SU-DHL-6 (cell line): ENCODE measurements at regions not wholly inside any gene's neighbourhood (a gene's known extent, or its start where the extent isn't known, plus 50 kb on each side); places are given as distances from the start of the nearest gene placed in this dataset.

ENCODE experiments used
- H2AFZ ChIP-seq: fragments of 200-600 bp; sonication (generic); 2 replicates; pipeline ENCODE4 v1.6.1; 2014; ENCODE audit warnings: low read depth, mild to moderate bottlenecking, moderate library complexity, mixed read lengths, antibody characterized with exemption, low read length; ENCODE audit not compliant: severe bottlenecking
- H3F3A ChIP-seq: fragments of 200-600 bp; shearing (Covaris generic); 2 replicates; pipeline ENCODE4 v1.6.0; 2016; ENCODE audit warnings: antibody characterized with exemption, mild to moderate bottlenecking; ENCODE audit not compliant: insufficient read depth
- H3K27ac ChIP-seq: fragments of 200-600 bp; sonication (generic); 2 replicates; pipeline ENCODE4 v1.5.1; 2016; ENCODE audit warnings: low read depth, mild to moderate bottlenecking, low read length, moderate library complexity, mixed read lengths
- H3K27me3 ChIP-seq: fragments of 200-600 bp; sonication (generic), shearing (Covaris generic); 2 replicates; pipeline ENCODE4 v1.6.0; 2014; ENCODE audit warnings: mild to moderate bottlenecking, low read length
- H3K36me3 ChIP-seq: fragments of 200-600 bp; sonication (generic); 2 replicates; pipeline ENCODE4 v1.6.1; 2014; ENCODE audit warnings: mild to moderate bottlenecking, low read length, mixed read lengths
- H3K4me2 ChIP-seq: fragments of 300-600, 200-600 bp; shearing (Covaris generic), sonication (generic); 2 replicates; pipeline ENCODE4 v1.6.0; 2014; ENCODE audit warnings: low read length, low read depth, mild to moderate bottlenecking; ENCODE audit not compliant: poor library complexity, severe bottlenecking
- H3K4me3 ChIP-seq: fragments of 200-600 bp; sonication (generic); 2 replicates; pipeline ENCODE4 v1.5.1; 2014; ENCODE audit warnings: antibody characterized with exemption, low read length, mild to moderate bottlenecking, mixed read lengths; ENCODE audit not compliant: insufficient read depth, poor library complexity, severe bottlenecking
- H3K79me2 ChIP-seq: fragments of 200-600 bp; sonication (generic); 2 replicates; pipeline ENCODE4 v1.6.1; 2014; ENCODE audit warnings: mild to moderate bottlenecking, low read length, moderate library complexity; ENCODE audit not compliant: insufficient read depth
- H3K9ac ChIP-seq: fragments of 200-600 bp; sonication (generic); 2 replicates; pipeline ENCODE4 v1.7.0; 2014; ENCODE audit warnings: mild to moderate bottlenecking, low read length
- H3K9me2 ChIP-seq: fragments of 200-600 bp; sonication (generic); replicated peaks from 2 replicates; pipeline ENCODE4 v1.6.1; 2014; ENCODE audit warnings: low read length; ENCODE audit not compliant: insufficient read depth
- H3K9me3 ChIP-seq: fragments of 200-600 bp; sonication (generic); 2 replicates; pipeline ENCODE4 v1.6.1; 2014; ENCODE audit warnings: low read length, mixed read lengths; ENCODE audit not compliant: insufficient read depth
- H4K20me1 ChIP-seq: fragments of 200-600 bp; sonication (generic); 2 replicates; pipeline ENCODE4 v1.6.1; 2014; ENCODE audit warnings: low read depth, mild to moderate bottlenecking, antibody characterized with exemption, low read length, moderate library complexity, mixed read lengths
- CTCF ChIP-seq: fragments of 200-600 bp; sonication (generic); IDR thresholded peaks from one replicate; pipeline ENCODE4 v1.5.1; 2017; ENCODE audit warnings: antibody characterized with exemption, mild to moderate bottlenecking, low read length, moderate library complexity; ENCODE audit not compliant: insufficient read depth, poor library complexity, severe bottlenecking
- EZH2phosphoT487 ChIP-seq: fragments of 200-600 bp; sonication (generic), shearing (Covaris generic); conservative IDR thresholded peaks from 2 replicates; pipeline ENCODE4 v1.6.1; 2018; ENCODE audit warnings: mild to moderate bottlenecking, antibody characterized with exemption, low read length, moderate library complexity, mixed read lengths

- H3K9me2 ChIP-seq: no peaks in the 10 kb centered on the region
- no peaks in the 10 kb centered on the region for H3F3A ChIP-seq
- no peaks in the 10 kb centered on the region for H3K79me2 ChIP-seq
- no peak overlapping the region for H3K4me2 ChIP-seq
- TF ChIP-seq CTCF: no peak
- TF ChIP-seq EZH2phosphoT487: no peak
- no peak overlapping the region for H3K9ac ChIP-seq
- H3K27me3 ChIP-seq: no peaks in the 10 kb centered on the region
- no peaks in the 10 kb centered on the region for H3K36me3 ChIP-seq
- no peaks in the 10 kb centered on the region for H3K9me3 ChIP-seq
- no peak overlapping the region for H3K4me3 ChIP-seq
- H2AFZ ChIP-seq: no peak overlapping the region
- no peak overlapping the region for H3K27ac ChIP-seq
- no peaks in the 10 kb centered on the region for H4K20me1 ChIP-seq
These were observed 192.7 kb upstream of the LDB2 start for GRCh38 chr4:17091104-17091503.

GRCh38 chr4:17090063-17090462, 191.6 kb upstream of the LDB2 start:
- H3K79me2 ChIP-seq: no peaks in the 10 kb centered on the region
- H3K36me3 ChIP-seq: no peaks in the 10 kb centered on the region
- no peak overlapping the region for H3K4me3 ChIP-seq
- no peaks in the 10 kb centered on the region for H3K27me3 ChIP-seq
- no peak for TF ChIP-seq CTCF
- TF ChIP-seq EZH2phosphoT487: no peak
- H3K9me3 ChIP-seq: no peaks in the 10 kb centered on the region
- no peaks in the 10 kb centered on the region for H3K9me2 ChIP-seq
- no peak overlapping the region for H3K9ac ChIP-seq
- H3F3A ChIP-seq: no peaks in the 10 kb centered on the region
- H2AFZ ChIP-seq: no peak overlapping the region
- H4K20me1 ChIP-seq: no peaks in the 10 kb centered on the region
- no peak overlapping the region for H3K27ac ChIP-seq
- no peak overlapping the region for H3K4me2 ChIP-seq

GRCh38 chr4:17085416-17085815, 187.0 kb upstream of the LDB2 start:
- Histone ChIP-seq H2AFZ (no peak overlapping the region), H3K9me3 (no peaks in the 10 kb centered on the region), H3K36me3 (no peaks in the 10 kb centered on the region), H3K4me2 (no peak overlapping the region), H3F3A (no peaks in the 10 kb centered on the region), H3K9me2 (no peaks in the 10 kb centered on the region), H4K20me1 (no peaks in the 10 kb centered on the region), H3K27me3 (no peaks in the 10 kb centered on the region), H3K9ac (no peak overlapping the region), H3K27ac (no peak overlapping the region), H3K4me3 (no peak overlapping the region), H3K79me2 (no peaks in the 10 kb centered on the region)
- TF ChIP-seq EZH2phosphoT487: no peak
- TF ChIP-seq CTCF: no peak

GRCh38 chr4:17082186-17082585, 183.7 kb upstream of the LDB2 start:
- Histone ChIP-seq H2AFZ (no peak overlapping the region), H3K9me2 (no peaks in the 10 kb centered on the region), H3K4me3 (no peak overlapping the region), H3K9ac (no peak overlapping the region), H3K4me2 (no peak overlapping the region), H4K20me1 (no peaks in the 10 kb centered on the region), H3K27me3 (no peaks in the 10 kb centered on the region), H3K27ac (no peak overlapping the region), H3F3A (no peaks in the 10 kb centered on the region), H3K36me3 (no peaks in the 10 kb centered on the region), H3K9me3 (no peaks in the 10 kb centered on the region), H3K79me2 (no peaks in the 10 kb centered on the region)
- TF ChIP-seq CTCF (no peak), EZH2phosphoT487 (no peak)
